Liver (tissue), 3 donors: ENCODE measurements at regions not wholly inside any gene's neighbourhood (a gene's known extent, or its start where the extent isn't known, plus 50 kb on each side); places are given as distances from the start of the nearest gene placed in this dataset.

Source experiments
- FOXA1 ChIP-seq: IDR thresholded peaks from 2 replicates; pipeline ENCODE4 v1.6.1; 2016; ENCODE audit warnings: antibody characterized with exemption
- FOXA2 ChIP-seq: IDR thresholded peaks from 2 replicates; pipeline ENCODE4 v1.6.1; 2016; ENCODE audit warnings: antibody characterized with exemption
- GABPA ChIP-seq, 2 donors: IDR thresholded peaks in 1 of 2; conservative IDR thresholded peaks in 1 of 2; 2 replicates each; pipeline ENCODE4 v1.6.1; 2016; ENCODE audit warnings: antibody characterized with exemption in 2 of 2, mild to moderate bottlenecking in 1 of 2, moderate library complexity in 1 of 2
- RAD21 ChIP-seq, 2 donors: IDR thresholded peaks; 2 replicates each; pipeline ENCODE4 v1.6.1; 2016; ENCODE audit warnings: antibody characterized with exemption in 2 of 2, mild to moderate bottlenecking in 2 of 2
- YY1 ChIP-seq: IDR thresholded peaks from 2 replicates; pipeline ENCODE4 v1.6.1; 2016; ENCODE audit warnings: antibody characterized with exemption, mild to moderate bottlenecking
- TF ChIP-seq, protein P1 (sequence below): fragments of 150-350 bp; IDR thresholded peaks from 2 replicates; pipeline ENCODE4 v1.5.1; 2017; ENCODE audit warnings: improper control_type of control experiment, low read depth, low read length; ENCODE audit not compliant: missing input control
- donor health status: healthy.
- donor health status: healthy.

DNA sequence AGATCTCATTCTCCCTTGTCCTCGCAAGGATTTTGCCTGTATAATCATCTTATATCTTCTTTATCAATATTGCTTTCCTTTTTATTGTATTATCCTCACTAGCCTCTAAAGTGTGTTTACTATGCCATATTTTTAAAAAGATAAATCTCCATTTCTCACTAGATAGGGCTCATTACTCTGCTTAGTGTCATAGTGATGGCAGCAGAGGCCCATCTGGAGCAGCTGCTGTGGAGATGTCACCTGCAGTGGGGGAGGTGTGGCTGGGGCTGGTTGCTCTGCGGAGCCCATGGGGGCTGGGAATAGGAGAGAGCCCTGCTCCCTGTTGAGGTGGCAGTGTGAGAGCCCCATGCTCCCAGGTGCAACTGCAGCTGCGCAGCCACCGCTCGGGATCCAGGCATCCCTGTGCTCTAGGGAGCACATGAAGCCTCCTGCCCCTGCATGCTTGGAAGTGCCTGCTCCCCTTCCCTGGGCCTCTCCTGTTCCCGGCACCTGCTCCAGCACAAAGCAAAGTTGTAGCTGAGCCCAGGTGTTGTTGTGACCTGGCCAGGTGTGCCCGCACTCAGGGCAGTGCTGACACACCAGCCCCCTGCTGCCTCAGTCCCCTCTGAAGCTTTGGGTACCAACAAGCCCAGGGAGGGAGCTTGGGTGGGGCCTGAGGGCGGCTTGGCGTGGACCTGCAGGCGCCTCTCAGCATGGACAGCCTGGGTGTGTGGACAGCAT is 144.6 kb upstream of the MRPS30 start:
- no peak for TF ChIP-seq YY1
- no peak for TF ChIP-seq FOXA1
- TF ChIP-seq RAD21 (IDR thresholded peaks at IDR 0.05), result no peak
- no peak for TF ChIP-seq GABPA (IDR thresholded peaks at IDR 0.05 in 1 of 2, conservative IDR thresholded peaks at IDR 0.05 in 1 of 2)
- TF ChIP-seq, protein P1, sequence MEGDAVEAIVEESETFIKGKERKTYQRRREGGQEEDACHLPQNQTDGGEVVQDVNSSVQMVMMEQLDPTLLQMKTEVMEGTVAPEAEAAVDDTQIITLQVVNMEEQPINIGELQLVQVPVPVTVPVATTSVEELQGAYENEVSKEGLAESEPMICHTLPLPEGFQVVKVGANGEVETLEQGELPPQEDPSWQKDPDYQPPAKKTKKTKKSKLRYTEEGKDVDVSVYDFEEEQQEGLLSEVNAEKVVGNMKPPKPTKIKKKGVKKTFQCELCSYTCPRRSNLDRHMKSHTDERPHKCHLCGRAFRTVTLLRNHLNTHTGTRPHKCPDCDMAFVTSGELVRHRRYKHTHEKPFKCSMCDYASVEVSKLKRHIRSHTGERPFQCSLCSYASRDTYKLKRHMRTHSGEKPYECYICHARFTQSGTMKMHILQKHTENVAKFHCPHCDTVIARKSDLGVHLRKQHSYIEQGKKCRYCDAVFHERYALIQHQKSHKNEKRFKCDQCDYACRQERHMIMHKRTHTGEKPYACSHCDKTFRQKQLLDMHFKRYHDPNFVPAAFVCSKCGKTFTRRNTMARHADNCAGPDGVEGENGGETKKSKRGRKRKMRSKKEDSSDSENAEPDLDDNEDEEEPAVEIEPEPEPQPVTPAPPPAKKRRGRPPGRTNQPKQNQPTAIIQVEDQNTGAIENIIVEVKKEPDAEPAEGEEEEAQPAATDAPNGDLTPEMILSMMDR, result no peak
- TF ChIP-seq FOXA2, result no peak
